ENCODE measurements at regions not wholly inside any gene's neighbourhood (a gene's known extent, or its start where the extent isn't known, plus 50 kb on each side); places are given as distances from the start of the nearest gene placed in this dataset.
"Not testable (repeated sequence)": the region's sequence is repeated elsewhere in the genome, so short reads cannot be mapped to it uniquely, and the experiment has no call there.

DNA sequence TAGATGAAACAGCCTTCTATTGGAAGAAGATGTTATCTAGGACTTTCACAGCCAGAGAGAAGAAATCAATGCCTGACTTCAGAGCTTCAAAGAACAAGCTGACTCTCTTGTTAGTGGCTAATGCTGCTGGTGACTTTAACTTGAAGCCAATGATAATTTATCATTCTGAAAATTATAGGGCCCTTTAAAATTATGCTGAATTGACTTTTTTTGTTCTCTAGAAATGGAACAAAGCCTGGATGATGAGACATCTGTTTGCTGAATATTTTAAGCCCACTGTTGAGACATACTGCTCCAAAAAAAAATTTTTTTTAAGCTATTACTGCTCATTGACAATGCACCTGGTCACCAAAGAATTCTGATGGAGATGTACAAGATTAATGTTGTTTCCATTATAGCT, 189.2 kb downstream of the MBL2 start:
- no peaks in the 10 kb centered on the region for H3K27me3 ChIP-seq (ENCODE audit: insufficient read depth, low read length)
- no peak overlapping the region for H3K27ac ChIP-seq (ENCODE audit: low read length)
- no peak overlapping the region for H3K9ac ChIP-seq (ENCODE audit: low read depth, low read length)
- H3K9me3 ChIP-seq (ENCODE audit: insufficient read depth, low read depth, low read length), result peaks cover 16% of the 10 kb centered on the region
- H3K4me3 ChIP-seq (ENCODE audit: low read length), result no peak overlapping the region
- H3K4me1 ChIP-seq (ENCODE audit: insufficient read depth, low read length), result no peaks in the 10 kb centered on the region
- no peaks in the 10 kb centered on the region for H3K36me3 ChIP-seq (ENCODE audit: insufficient read depth, low read depth, low read length)

DNA sequence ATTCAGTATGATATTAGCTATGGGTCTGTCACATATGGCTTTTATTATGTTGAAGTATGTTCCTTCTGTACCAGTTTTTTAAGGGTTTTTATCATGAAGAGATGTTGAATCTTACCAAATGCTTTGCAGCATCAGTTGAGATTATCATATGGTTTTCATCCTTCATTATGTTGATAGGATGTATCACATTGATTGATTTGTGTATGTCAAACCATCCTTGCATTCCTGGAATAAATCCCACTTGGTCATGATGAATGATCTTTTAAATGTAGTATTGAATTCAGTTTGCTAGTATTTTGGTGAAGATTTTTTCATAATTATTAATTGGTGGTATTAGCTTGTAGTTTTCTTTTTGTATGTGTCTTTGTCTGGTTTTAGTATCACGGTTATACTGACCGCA, 185.9 kb downstream of the MBL2 start:
- Histone ChIP-seq H3K4me1 (ENCODE audit: insufficient read depth, low read length) (no peaks in the 10 kb centered on the region), H3K9me3 (ENCODE audit: insufficient read depth, low read depth, low read length) (peaks cover 9% of the 10 kb centered on the region), H3K36me3 (ENCODE audit: insufficient read depth, low read depth, low read length) (no peaks in the 10 kb centered on the region), H3K27ac (ENCODE audit: low read length) (no peak overlapping the region), H3K27me3 (ENCODE audit: insufficient read depth, low read length) (no peaks in the 10 kb centered on the region), H3K4me3 (ENCODE audit: low read length) (no peak overlapping the region), H3K9ac (ENCODE audit: low read depth, low read length) (no peak overlapping the region)

DNA sequence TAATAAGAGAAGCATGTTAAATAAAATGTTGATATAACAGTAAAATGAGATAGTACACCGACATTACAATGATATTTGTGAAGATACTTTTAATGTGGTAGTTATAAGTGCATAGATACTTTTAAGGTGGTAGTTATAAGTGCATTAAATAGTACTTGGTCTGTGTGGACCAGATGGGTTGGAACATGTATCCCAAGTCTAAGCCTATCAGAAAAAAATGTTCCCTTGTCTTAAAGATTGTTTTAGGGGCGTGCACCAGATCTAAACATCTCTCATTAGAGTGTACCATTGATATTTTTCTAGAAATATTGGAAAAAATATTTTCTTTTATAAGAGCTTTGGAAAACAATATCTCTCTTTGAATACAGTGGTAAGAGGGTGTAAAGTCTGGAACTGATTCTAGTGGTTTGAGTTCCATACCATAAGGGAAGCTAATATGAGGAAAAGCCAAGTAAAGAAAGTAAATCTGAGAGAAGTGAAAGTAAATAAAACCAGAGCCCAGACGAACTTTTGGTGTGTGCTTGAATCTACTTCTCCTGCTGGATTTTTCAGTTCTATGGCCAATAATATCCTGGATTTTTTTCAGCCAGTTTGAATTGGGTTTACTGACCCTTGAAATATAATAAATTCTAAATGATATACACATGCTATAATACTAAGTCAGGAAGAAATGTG, 175.3 kb downstream of the MBL2 start:
- Histone ChIP-seq H3K27me3 (ENCODE audit: insufficient read depth, low read length) (no peaks in the 10 kb centered on the region), H3K4me1 (ENCODE audit: insufficient read depth, low read length) (no peaks in the 10 kb centered on the region), H3K9me3 (ENCODE audit: insufficient read depth, low read depth, low read length) (no peaks in the 10 kb centered on the region), H3K9ac (ENCODE audit: low read depth, low read length) (no peak overlapping the region), H3K36me3 (ENCODE audit: insufficient read depth, low read depth, low read length) (no peaks in the 10 kb centered on the region), H3K4me3 (ENCODE audit: low read length) (no peak overlapping the region), H3K27ac (ENCODE audit: low read length) (no peak overlapping the region)

DNA sequence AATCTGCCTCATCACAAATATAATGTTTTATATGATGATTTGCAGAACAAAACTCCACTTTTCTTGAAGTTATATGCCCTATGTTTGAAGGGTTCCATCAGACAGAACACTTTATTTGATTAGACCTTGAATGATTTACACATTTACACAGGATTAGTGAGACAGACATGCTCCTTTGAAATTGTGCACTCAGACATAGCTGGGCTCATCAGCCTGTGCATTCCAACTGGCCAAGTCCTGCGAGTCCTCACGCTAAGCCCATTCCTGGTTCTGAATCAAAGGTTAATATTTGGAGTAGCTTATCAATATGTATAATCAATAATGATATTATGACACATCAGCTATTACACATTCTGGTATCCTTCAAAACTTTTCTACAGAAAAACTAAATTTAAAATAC, 173.6 kb downstream of the MBL2 start:
- no peak overlapping the region for H3K9ac ChIP-seq (ENCODE audit: low read depth, low read length)

DNA sequence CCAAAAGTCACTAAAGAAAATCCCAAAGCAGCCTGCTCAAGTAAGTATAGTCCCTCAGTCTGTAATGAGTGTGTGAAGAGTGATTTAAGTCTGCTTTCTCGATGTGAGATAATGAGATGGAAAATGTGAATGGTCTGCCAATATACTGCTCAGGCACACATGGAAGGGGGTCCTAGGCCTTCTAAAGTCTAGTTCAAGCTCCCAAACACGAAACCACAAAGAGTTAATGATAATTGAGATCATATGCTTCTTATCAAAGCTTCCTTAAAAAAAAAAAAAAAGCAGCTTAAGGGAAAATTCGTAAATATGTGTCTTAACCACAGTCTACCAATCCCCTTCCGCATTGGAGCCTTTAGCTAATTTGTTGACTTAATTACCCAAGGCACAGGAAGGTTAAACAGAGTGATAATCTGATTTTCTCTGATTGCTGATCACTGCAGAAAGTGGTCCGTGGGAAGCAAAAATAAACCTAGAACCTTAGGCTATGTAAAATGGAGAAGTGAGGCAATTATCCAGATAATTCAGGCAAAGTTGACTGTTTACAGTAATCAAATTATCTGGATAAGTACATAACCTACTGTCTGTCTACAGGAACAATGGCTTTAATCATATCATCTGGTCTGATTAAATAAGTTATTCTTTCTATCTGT, 172.9 kb downstream of the MBL2 start:
- Histone ChIP-seq H3K9ac (ENCODE audit: low read depth, low read length) (no peak overlapping the region), H3K27me3 (ENCODE audit: insufficient read depth, low read length) (no peaks in the 10 kb centered on the region)

More for the DNA sequence above, 173.6 kb downstream of the MBL2 start:
- Histone ChIP-seq H3K9me3 (ENCODE audit: insufficient read depth, low read depth, low read length) (no peaks in the 10 kb centered on the region), H3K27me3 (ENCODE audit: insufficient read depth, low read length) (no peaks in the 10 kb centered on the region), H3K4me1 (ENCODE audit: insufficient read depth, low read length) (no peaks in the 10 kb centered on the region), H3K27ac (ENCODE audit: low read length) (no peak overlapping the region), H3K4me3 (ENCODE audit: low read length) (no peak overlapping the region), H3K36me3 (ENCODE audit: insufficient read depth, low read depth, low read length) (no peaks in the 10 kb centered on the region)

DNA sequence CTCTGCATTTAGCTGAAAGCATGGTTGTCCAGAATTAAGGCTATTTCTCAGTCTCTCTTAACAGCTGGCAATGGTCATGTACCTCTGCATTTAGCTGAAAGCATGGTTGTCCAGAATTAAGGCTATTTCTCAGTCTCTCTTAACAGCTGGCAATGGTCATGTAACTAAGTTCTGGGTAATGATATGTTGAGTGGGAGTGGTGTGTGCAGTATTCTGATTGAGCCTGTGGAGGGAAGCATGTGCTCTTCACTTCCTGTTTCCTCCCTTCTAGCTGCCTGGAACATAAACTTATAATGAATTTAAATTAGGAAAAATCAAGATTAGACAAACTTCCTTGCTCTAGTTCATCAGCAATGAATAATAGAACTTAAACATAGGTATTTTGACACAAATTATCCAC, 168.5 kb downstream of the MBL2 start:
- H3K4me1 ChIP-seq (ENCODE audit: insufficient read depth, low read length); H3K9ac ChIP-seq (ENCODE audit: low read depth, low read length); H3K36me3 ChIP-seq (ENCODE audit: insufficient read depth, low read depth, low read length); H3K9me3 ChIP-seq (ENCODE audit: insufficient read depth, low read depth, low read length); H3K27me3 ChIP-seq (ENCODE audit: insufficient read depth, low read length); H3K27ac ChIP-seq (ENCODE audit: low read length); H3K4me3 ChIP-seq (ENCODE audit: low read length): not testable (repeated sequence)

More for the DNA sequence above, 172.9 kb downstream of the MBL2 start:
- no peaks in the 10 kb centered on the region for H3K36me3 ChIP-seq (ENCODE audit: insufficient read depth, low read depth, low read length)
- H3K27ac ChIP-seq (ENCODE audit: low read length), result no peak overlapping the region
- H3K4me1 ChIP-seq (ENCODE audit: insufficient read depth, low read length), result no peaks in the 10 kb centered on the region
- no peak overlapping the region for H3K4me3 ChIP-seq (ENCODE audit: low read length)
- H3K9me3 ChIP-seq (ENCODE audit: insufficient read depth, low read depth, low read length), result no peaks in the 10 kb centered on the region

DNA sequence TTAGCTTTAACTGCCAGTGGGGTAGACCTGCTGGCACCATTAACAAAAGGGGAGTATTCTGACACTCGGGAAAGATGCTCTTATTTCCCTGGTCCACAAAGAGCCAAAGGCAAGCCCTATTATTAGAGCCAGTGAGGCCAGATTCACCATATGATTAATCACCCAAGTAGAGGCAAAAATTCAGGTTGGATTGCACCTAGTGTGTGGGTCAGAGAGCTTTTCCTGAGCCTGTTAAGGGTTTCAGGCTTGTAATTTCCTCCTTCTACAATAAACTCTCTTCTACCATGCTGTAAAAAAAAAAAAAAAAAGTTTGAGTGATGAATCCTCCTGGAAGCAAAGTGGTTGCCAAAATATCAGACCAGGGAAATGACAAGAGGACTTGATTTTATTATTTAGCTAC, 163.5 kb downstream of the MBL2 start:
- no peaks in the 10 kb centered on the region for H3K36me3 ChIP-seq (ENCODE audit: insufficient read depth, low read depth, low read length)
- no peak overlapping the region for H3K27ac ChIP-seq (ENCODE audit: low read length)
- no peaks in the 10 kb centered on the region for H3K4me1 ChIP-seq (ENCODE audit: insufficient read depth, low read length)
- H3K9me3 ChIP-seq (ENCODE audit: insufficient read depth, low read depth, low read length), result no peaks in the 10 kb centered on the region
- H3K9ac ChIP-seq (ENCODE audit: low read depth, low read length), result no peak overlapping the region
- no peaks in the 10 kb centered on the region for H3K27me3 ChIP-seq (ENCODE audit: insufficient read depth, low read length)
- H3K4me3 ChIP-seq (ENCODE audit: low read length), result no peak overlapping the region

DNA sequence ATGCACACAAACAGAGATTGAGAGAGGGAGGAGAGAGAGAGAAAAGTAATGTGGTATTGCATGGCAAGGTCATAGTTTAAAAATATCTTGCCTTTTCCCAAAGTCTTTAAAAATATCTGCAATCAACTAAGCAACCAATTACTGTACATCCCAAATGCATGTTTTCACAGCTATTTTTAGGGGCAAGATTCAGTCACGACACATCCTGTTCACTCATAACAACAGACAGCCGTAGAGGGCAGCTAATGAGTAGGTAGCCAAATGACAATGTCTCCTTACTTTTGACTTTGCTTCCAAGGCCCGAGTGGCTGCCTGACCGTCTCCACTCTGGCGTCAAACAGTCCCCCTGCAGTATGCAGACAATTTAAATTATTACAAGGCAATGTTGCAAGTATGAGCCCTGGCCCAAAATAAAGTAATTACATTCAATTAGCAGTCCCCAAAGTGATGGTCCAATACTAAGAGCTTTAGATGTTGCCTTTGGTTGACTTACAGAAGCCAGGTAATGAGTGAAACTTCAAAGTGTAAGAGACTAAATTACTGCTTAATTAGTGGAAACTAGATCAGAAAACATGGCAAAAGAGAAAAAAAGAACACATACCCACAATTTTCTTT, 162.9 kb downstream of the MBL2 start:
- Histone ChIP-seq H3K27ac (ENCODE audit: low read length) (no peak overlapping the region), H3K9ac (ENCODE audit: low read depth, low read length) (no peak overlapping the region), H3K4me1 (ENCODE audit: insufficient read depth, low read length) (no peaks in the 10 kb centered on the region), H3K36me3 (ENCODE audit: insufficient read depth, low read depth, low read length) (no peaks in the 10 kb centered on the region), H3K4me3 (ENCODE audit: low read length) (no peak overlapping the region), H3K27me3 (ENCODE audit: insufficient read depth, low read length) (no peaks in the 10 kb centered on the region), H3K9me3 (ENCODE audit: insufficient read depth, low read depth, low read length) (no peaks in the 10 kb centered on the region)

DNA sequence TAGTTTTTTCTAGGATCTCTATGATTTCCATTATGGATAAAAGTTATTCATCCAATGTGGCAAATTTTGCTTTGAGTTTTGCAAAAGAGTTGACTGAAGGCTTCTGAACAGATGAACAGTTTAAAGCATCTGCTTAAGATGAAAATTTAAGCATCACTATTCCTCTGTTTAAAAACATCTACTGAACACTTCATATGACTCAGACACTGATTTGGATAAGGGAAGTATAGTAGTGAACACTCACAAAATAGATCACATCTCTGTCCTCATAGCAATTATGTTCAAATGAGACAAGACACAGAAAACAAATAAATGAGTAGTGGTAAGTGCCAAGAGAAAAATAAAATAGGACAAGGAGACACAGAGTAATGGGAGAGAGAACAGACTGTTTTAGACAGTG, 157.3 kb downstream of the MBL2 start:
- no peaks in the 10 kb centered on the region for H3K36me3 ChIP-seq (ENCODE audit: insufficient read depth, low read depth, low read length)

DNA sequence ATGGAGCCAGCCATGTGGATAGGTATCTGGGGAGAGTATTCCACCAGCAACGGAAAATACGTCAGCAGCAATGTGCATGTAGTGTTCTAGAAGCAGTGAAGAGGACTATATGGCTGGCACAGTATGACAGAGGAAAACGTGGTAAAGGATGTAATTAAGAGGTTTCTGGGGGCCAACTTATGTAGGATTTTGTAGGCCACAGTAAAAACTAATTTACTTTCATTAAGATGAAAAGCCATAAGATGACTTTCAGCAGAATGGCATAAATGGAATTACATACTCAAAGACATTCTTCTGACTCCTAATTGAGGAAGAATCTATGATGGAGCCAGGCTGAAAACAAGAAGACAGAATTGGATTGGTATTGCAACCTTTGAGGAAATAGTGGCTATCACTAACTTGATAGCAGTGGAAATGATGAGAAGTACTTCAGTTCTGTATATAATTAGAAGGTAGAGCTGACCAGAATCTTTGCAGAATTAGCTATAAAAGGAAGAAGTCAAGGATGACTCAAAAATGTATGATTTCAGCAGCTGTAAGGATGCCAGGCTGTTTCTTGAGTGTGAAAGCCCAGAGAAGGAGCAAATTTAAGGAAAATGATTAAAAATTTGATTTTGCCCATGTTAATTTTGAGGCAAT, 156.7 kb downstream of the MBL2 start:
- Histone ChIP-seq H3K9ac (ENCODE audit: low read depth, low read length) (no peak overlapping the region), H3K27ac (ENCODE audit: low read length) (no peak overlapping the region), H3K27me3 (ENCODE audit: insufficient read depth, low read length) (no peaks in the 10 kb centered on the region), H3K4me3 (ENCODE audit: low read length) (no peak overlapping the region), H3K4me1 (ENCODE audit: insufficient read depth, low read length) (no peaks in the 10 kb centered on the region), H3K9me3 (ENCODE audit: insufficient read depth, low read depth, low read length) (no peaks in the 10 kb centered on the region), H3K36me3 (ENCODE audit: insufficient read depth, low read depth, low read length) (no peaks in the 10 kb centered on the region)

More for the DNA sequence above, 157.3 kb downstream of the MBL2 start:
- H3K27me3 ChIP-seq (ENCODE audit: insufficient read depth, low read length), result no peaks in the 10 kb centered on the region
- H3K4me3 ChIP-seq (ENCODE audit: low read length), result no peak overlapping the region
- no peak overlapping the region for H3K27ac ChIP-seq (ENCODE audit: low read length)
- H3K4me1 ChIP-seq (ENCODE audit: insufficient read depth, low read length), result no peaks in the 10 kb centered on the region
- no peaks in the 10 kb centered on the region for H3K9me3 ChIP-seq (ENCODE audit: insufficient read depth, low read depth, low read length)
- no peak overlapping the region for H3K9ac ChIP-seq (ENCODE audit: low read depth, low read length)

DNA sequence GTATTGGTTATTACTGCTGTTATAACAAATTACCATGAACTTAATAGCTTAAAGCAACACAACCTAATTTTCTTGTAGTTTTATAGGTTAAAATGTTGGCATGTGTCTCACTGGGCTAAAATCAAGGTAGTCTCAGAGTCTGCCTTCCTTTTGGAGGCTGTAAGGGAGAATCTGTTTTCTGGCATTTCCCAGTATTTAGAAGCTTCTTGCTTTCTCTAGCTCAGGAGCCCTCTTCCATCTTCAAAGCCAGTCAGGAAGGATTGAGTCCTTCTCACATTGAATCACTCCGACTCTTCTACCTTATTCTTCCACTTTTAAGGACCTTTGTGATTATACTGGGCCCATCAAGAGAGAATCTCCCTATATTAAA, 156.2 kb downstream of the MBL2 start:
- H3K4me1 ChIP-seq (ENCODE audit: insufficient read depth, low read length), result no peaks in the 10 kb centered on the region
- no peak overlapping the region for H3K4me3 ChIP-seq (ENCODE audit: low read length)
- H3K9me3 ChIP-seq (ENCODE audit: insufficient read depth, low read depth, low read length), result no peaks in the 10 kb centered on the region
- no peak overlapping the region for H3K27ac ChIP-seq (ENCODE audit: low read length)
- H3K36me3 ChIP-seq (ENCODE audit: insufficient read depth, low read depth, low read length), result no peaks in the 10 kb centered on the region
- no peaks in the 10 kb centered on the region for H3K27me3 ChIP-seq (ENCODE audit: insufficient read depth, low read length)
- H3K9ac ChIP-seq (ENCODE audit: low read depth, low read length), result no peak overlapping the region

DNA sequence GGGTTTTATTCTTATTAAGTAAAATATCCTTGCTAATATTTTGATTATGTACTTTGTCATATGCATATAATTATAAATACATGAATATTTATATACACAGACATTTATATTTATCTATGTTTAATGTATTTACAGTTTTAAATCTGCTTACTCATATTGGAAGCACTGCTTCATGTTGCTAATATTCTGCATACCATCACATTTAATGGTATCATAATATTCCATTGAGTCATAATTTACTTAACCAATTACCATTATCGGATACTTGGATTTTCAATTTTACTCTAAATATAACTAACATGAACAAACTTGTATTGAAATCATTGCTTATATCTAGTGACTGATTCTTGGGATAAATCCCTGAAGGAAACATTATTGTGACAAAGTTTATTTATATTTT, 155.2 kb downstream of the MBL2 start:
- Histone ChIP-seq H3K4me1 (ENCODE audit: insufficient read depth, low read length) (no peaks in the 10 kb centered on the region), H3K9me3 (ENCODE audit: insufficient read depth, low read depth, low read length) (no peaks in the 10 kb centered on the region), H3K4me3 (ENCODE audit: low read length) (no peak overlapping the region), H3K36me3 (ENCODE audit: insufficient read depth, low read depth, low read length) (no peaks in the 10 kb centered on the region), H3K27ac (ENCODE audit: low read length) (no peak overlapping the region), H3K9ac (ENCODE audit: low read depth, low read length) (no peak overlapping the region), H3K27me3 (ENCODE audit: insufficient read depth, low read length) (no peaks in the 10 kb centered on the region)

All from iPS-20b (cell line).